OCI-LY3 (cell line): ENCODE measurements at regions not wholly inside any gene's neighbourhood (a gene's known extent, or its start where the extent isn't known, plus 50 kb on each side); places are given as distances from the start of the nearest gene placed in this dataset.

Experiments
- H2AFZ ChIP-seq: fragments of 200-600, 300-600 bp; shearing (Covaris generic); 2 replicates; pipeline ENCODE4 v1.6.0; 2014; ENCODE audit warnings: antibody characterized with exemption, low read depth, low read length
- H3K27ac ChIP-seq: fragments of 200-600, 300-600 bp; sonication (generic); 2 replicates; pipeline ENCODE4 v1.5.1; 2014; ENCODE audit warnings: mild to moderate bottlenecking, low read length, moderate library complexity, mixed read lengths
- H3K27me3 ChIP-seq: fragments of 200-600, 300-600 bp; sonication (generic); 2 replicates; pipeline ENCODE4 v1.6.1; 2014; ENCODE audit warnings: low read depth, low read length, mixed read lengths
- H3K36me3 ChIP-seq: fragments of 200-600, 300-600 bp; sonication (generic); replicated peaks from 2 replicates; pipeline ENCODE3; 2014; ENCODE audit warnings: low read depth, low read length, mixed read lengths
- H3K4me1 ChIP-seq: fragments of 300-600, 200-600 bp; sonication (generic); 2 replicates; pipeline ENCODE4 v1.6.1; 2014; ENCODE audit warnings: low read length, mixed read lengths
- H3K4me2 ChIP-seq: fragments of 200-600, 300-600 bp; sonication (generic); 2 replicates; pipeline ENCODE4 v1.6.1; 2014; ENCODE audit warnings: low read length, mixed read lengths
- H3K4me3 ChIP-seq: fragments of 300-600, 200-600 bp; sonication (generic); 2 replicates; pipeline ENCODE4 v1.5.1; 2014; ENCODE audit warnings: antibody characterized with exemption, mild to moderate bottlenecking, low read length, moderate library complexity
- H3K79me2 ChIP-seq: fragments of 300-600, 200-600 bp; shearing (Covaris generic); 2 replicates; pipeline ENCODE4 v1.6.1; 2014; ENCODE audit warnings: mild to moderate bottlenecking, low read length, mixed read lengths
- H3K9ac ChIP-seq: fragments of 300-600, 200-600 bp; shearing (Covaris generic); 2 replicates; pipeline ENCODE4 v1.6.0; 2014; ENCODE audit warnings: mild to moderate bottlenecking, low read length, moderate library complexity
- H3K9me3 ChIP-seq: fragments of 200-600, 300-600 bp; shearing (Covaris generic); 2 replicates; pipeline ENCODE4 v1.6.1; 2014; ENCODE audit warnings: low read length, mixed read lengths; ENCODE audit not compliant: insufficient read depth
- H4K20me1 ChIP-seq: fragments of 200-600, 300-600 bp; sonication (generic); 2 replicates; pipeline ENCODE4 v1.6.1; 2016; ENCODE audit warnings: low read length, mixed read lengths; ENCODE audit not compliant: insufficient read depth
- CTCF ChIP-seq: fragments of 200-600, 300-600 bp; sonication (generic); IDR thresholded peaks from 2 replicates; pipeline ENCODE4 v1.5.1; 2014; ENCODE audit warnings: antibody characterized with exemption, low read length, low read depth
- EZH2phosphoT487 ChIP-seq: fragments of 200-600 bp; shearing (Covaris generic); IDR thresholded peaks from 2 replicates; pipeline ENCODE4 v1.6.1; 2018; ENCODE audit warnings: antibody characterized with exemption, mixed run types, low read depth

GRCh38 chr12:46711756-46712155, 114.0 kb downstream of the SLC38A4 start:
- H2AFZ ChIP-seq: no peak overlapping the region
- no peak for TF ChIP-seq CTCF
- TF ChIP-seq EZH2phosphoT487: no peak
- H3K27ac ChIP-seq: no peak overlapping the region
- no peaks in the 10 kb centered on the region for H3K4me1 ChIP-seq
- no peak overlapping the region for H3K4me3 ChIP-seq
- no peak overlapping the region for H3K4me2 ChIP-seq
- H3K9ac ChIP-seq: no peak overlapping the region
- no peaks in the 10 kb centered on the region for H3K36me3 ChIP-seq
- no peaks in the 10 kb centered on the region for H3K27me3 ChIP-seq
- H3K79me2 ChIP-seq: no peaks in the 10 kb centered on the region
- no peaks in the 10 kb centered on the region for H4K20me1 ChIP-seq
- no peaks in the 10 kb centered on the region for H3K9me3 ChIP-seq

- no peak overlapping the region for H3K4me2 ChIP-seq
- H3K27ac ChIP-seq: no peak overlapping the region
- H3K27me3 ChIP-seq: no peaks in the 10 kb centered on the region
- no peak overlapping the region for H3K4me3 ChIP-seq
- no peaks in the 10 kb centered on the region for H3K4me1 ChIP-seq
- H2AFZ ChIP-seq: no peak overlapping the region
- H3K36me3 ChIP-seq: no peaks in the 10 kb centered on the region
- TF ChIP-seq EZH2phosphoT487 (no peak), CTCF (no peak)
- H3K79me2 ChIP-seq: no peaks in the 10 kb centered on the region
- H3K9ac ChIP-seq: no peak overlapping the region
- no peaks in the 10 kb centered on the region for H4K20me1 ChIP-seq
- H3K9me3 ChIP-seq: no peaks in the 10 kb centered on the region
These were observed 115.6 kb downstream of the SLC38A4 start for GRCh38 chr12:46710125-46710743.

DNA sequence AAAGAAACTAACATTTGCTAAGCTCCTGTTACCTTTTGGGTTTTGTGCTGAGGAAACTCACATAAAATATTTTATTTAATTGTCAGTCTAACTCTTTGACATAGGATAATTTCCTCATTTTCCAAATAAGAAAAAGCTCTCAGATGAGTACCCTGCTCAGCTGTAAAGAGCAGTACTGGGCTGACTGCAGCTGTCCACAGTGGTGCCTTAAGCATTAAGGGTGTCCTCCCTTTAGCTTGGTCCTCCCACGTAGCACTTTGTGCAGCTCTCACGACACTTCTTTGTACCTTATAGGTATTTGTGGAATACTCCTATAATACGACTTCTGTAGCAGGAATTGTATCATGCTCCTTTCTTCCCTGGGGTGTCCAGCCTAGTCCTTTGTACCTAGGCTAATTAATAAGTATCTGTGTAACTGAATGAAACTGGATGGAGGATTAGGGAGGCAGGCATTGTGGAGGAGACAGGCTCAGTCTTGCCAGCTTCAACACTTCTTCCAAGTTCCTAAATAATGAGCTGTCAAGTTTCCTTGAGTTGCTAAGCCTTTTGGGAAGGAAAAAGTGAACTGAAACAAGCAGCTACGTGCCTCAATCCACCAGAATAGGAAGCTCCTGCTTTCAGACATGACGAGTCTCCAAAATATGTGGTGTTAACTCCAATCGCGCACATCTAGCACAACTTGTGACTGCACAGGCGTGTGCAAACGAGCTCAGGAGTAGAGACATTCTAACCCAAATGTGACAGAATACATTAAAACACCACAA, 123.0 kb downstream of the SLC38A4 start:
- Histone ChIP-seq H4K20me1 (no peaks in the 10 kb centered on the region), H3K4me1 (peaks cover 4% of the 10 kb centered on the region; the same call in 1 of the 2 replicates), H3K9me3 (no peaks in the 10 kb centered on the region), H2AFZ (no peak overlapping the region), H3K27me3 (no peaks in the 10 kb centered on the region), H3K27ac (no peak overlapping the region), H3K36me3 (no peaks in the 10 kb centered on the region), H3K9ac (no peak overlapping the region), H3K4me3 (no peak overlapping the region), H3K4me2 (no peak overlapping the region), H3K79me2 (no peaks in the 10 kb centered on the region)
- TF ChIP-seq CTCF: no peak
- TF ChIP-seq EZH2phosphoT487: no peak

- Histone ChIP-seq H4K20me1 (no peaks in the 10 kb centered on the region), H3K9me3 (no peaks in the 10 kb centered on the region), H3K4me3 (no peak overlapping the region), H2AFZ (no peak overlapping the region), H3K4me2 (no peak overlapping the region), H3K79me2 (no peaks in the 10 kb centered on the region), H3K27me3 (no peaks in the 10 kb centered on the region), H3K36me3 (no peaks in the 10 kb centered on the region), H3K27ac (no peak overlapping the region), H3K9ac (no peak overlapping the region), H3K4me1 (peaks cover 4% of the 10 kb centered on the region; the same call in 1 of the 2 replicates)
- TF ChIP-seq EZH2phosphoT487 (no peak), CTCF (no peak)
These were observed 124.4 kb downstream of the SLC38A4 start for GRCh38 chr12:46701356-46701755.
